Gastroesophageal sphincter (tissue), 4 donors: ENCODE measurements at regions not wholly inside any gene's neighbourhood (a gene's known extent, or its start where the extent isn't known, plus 50 kb on each side); places are given as distances from the start of the nearest gene placed in this dataset.

Experiments
- ATAC-seq: fragments of 150-250 bp; one replicate; pipeline ENCODE4 v1.9.1; 2016; ENCODE audit warnings: mild to moderate bottlenecking, moderate library complexity
- H3K27ac ChIP-seq, 4 donors: fragments of 200-600 bp; sonication (generic) in 3 of 4; 1 replicate in 3 of 4; 2 replicates in 1 of 4; pipeline ENCODE4 v1.5.1; 2016 to 2019
- H3K27me3 ChIP-seq: fragments of 200-600 bp; sonication (generic); one replicate; pipeline ENCODE4 v1.5.1; 2019
- H3K36me3 ChIP-seq, 2 donors: fragments of 200-600 bp; sonication (generic); one replicate each; pipeline ENCODE4 v1.5.1; 2019; ENCODE audit warnings: control low read depth in 1 of 2
- H3K4me1 ChIP-seq, 3 donors: fragments of 200-600 bp; sonication (generic); 1 replicate in 2 of 3; 2 replicates in 1 of 3; pipeline ENCODE4 v1.5.1; 2016 to 2019; ENCODE audit warnings: control low read depth in 2 of 3
- H3K4me3 ChIP-seq, 2 donors: fragments of 200-600 bp; sonication (generic); one replicate each; pipeline ENCODE4 v1.5.1; 2019; ENCODE audit warnings: mild to moderate bottlenecking in 1 of 2, moderate library complexity in 1 of 2
- H3K9me3 ChIP-seq, 3 donors: fragments of 200-600 bp; sonication (generic); one replicate each; pipeline ENCODE4 v1.5.1; 2017 to 2019; ENCODE audit warnings: control low read depth in 2 of 3
- EP300 ChIP-seq: sonication (generic); formaldehyde crosslinking; IDR thresholded peaks from one replicate; pipeline ENCODE4 v1.6.1; 2017; ENCODE audit warnings: antibody characterized with exemption, mild to moderate bottlenecking
- POLR2A ChIP-seq, 2 donors: fragments of 450-650 bp; IDR thresholded peaks; one replicate each; pipeline ENCODE4 v1.6.1; 2017; ENCODE audit warnings: antibody characterized with exemption in 2 of 2, mild to moderate bottlenecking in 2 of 2, moderate library complexity in 1 of 2
- POLR2AphosphoS5 ChIP-seq: sonication (generic); formaldehyde crosslinking; IDR thresholded peaks from one replicate; pipeline ENCODE4 v1.6.1; 2017; ENCODE audit warnings: antibody characterized with exemption
- WGBS, 2 donors: methylation state at CpG; one replicate each; pipeline ENCODE4 v1.1.5; 2018; ENCODE audit warnings: low coverage in 1 of 2; 5-methylcytosine and 5-hydroxymethylcytosine counted together
- TF ChIP-seq, protein P1 (sequence below), 4 experiments: fragments of 200-600 bp in 2 of 4; fragments of 450-650 bp in 2 of 4; sonication (generic) in 1 of 4; IDR thresholded peaks; one replicate each; pipeline ENCODE4 v1.5.1; 2017 to 2019; ENCODE audit warnings: antibody characterized with exemption in 4 of 4, mild to moderate bottlenecking in 2 of 4, moderate library complexity in 2 of 4

DNA sequence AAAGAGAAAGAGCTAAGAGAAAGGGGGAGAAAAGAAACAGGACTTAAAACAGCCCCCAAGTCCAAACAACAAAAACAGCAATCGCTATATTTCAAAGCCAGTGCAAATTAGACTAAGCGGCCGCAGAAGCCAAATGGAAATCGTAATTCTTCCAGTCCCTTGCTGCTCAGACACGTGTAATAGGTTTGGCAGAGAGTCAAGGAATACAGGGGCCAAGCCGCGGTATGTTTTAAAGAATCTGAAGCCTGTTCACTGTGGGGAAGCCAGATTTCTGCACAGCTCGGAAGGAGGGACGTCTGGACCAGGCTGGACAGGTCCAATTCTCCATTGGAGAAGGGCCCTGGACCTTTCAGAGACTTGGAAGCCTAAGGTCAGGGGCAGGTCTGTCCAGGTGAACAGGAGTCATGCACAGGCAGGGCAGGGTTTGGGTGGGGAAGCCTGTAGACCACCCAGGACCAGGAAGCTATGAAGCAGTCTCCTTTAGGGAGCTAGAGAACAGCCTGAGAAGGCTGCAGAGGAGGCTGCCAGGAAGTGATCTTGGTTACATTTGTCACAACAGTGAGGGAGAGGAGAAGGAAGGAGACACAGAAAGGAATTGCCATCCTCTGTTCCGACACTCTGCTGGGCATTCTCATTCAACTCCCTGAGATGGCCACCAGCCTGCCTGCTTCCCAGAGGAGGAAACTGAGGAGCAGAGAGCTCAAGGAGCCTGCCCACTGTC, 265.5 kb upstream of the ISX start:
- no peak overlapping the region for H3K27ac ChIP-seq
- H3K4me3 ChIP-seq, result no peak overlapping the region
- H3K27me3 ChIP-seq, result peaks cover 36% of the 10 kb centered on the region
- no peaks in the 10 kb centered on the region for H3K36me3 ChIP-seq
- no peaks in the 10 kb centered on the region for H3K9me3 ChIP-seq
- TF ChIP-seq, protein P1, sequence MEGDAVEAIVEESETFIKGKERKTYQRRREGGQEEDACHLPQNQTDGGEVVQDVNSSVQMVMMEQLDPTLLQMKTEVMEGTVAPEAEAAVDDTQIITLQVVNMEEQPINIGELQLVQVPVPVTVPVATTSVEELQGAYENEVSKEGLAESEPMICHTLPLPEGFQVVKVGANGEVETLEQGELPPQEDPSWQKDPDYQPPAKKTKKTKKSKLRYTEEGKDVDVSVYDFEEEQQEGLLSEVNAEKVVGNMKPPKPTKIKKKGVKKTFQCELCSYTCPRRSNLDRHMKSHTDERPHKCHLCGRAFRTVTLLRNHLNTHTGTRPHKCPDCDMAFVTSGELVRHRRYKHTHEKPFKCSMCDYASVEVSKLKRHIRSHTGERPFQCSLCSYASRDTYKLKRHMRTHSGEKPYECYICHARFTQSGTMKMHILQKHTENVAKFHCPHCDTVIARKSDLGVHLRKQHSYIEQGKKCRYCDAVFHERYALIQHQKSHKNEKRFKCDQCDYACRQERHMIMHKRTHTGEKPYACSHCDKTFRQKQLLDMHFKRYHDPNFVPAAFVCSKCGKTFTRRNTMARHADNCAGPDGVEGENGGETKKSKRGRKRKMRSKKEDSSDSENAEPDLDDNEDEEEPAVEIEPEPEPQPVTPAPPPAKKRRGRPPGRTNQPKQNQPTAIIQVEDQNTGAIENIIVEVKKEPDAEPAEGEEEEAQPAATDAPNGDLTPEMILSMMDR (IDR thresholded peaks at IDR 0.05), result no peak
- TF ChIP-seq EP300, result no peak
- no peak for TF ChIP-seq POLR2A (IDR thresholded peaks at IDR 0.05)
- TF ChIP-seq POLR2AphosphoS5, result no peak
- H3K4me1 ChIP-seq, result no peaks in the 10 kb centered on the region
- WGBS, 2 donors, result 18 to 29% methylated on average over 8 to 10 of the region's 10 CpGs
- ATAC-seq, result no peak

DNA sequence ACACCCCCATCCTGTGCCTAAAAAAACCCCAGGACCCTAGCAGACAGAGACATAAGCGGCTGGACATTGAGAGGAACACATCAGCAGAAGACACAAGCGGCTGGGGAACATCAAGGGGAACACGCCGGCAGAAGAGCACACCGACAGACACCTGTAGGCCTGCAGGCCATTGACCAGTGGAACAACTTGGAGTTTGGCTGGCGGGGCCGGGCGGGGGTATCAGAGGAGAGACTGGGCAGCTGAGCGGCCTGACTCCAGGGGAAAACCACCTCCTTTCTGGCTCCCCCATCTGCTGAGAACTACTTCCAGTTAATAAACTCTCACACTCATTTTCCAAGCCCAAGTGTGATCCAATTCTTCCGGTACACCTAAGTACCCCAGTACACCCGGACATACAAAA, 264.7 kb upstream of the ISX start:
- H3K27me3 ChIP-seq, result peaks cover 36% of the 10 kb centered on the region
- H3K36me3 ChIP-seq, result no peaks in the 10 kb centered on the region
- ATAC-seq, result no peak
- no peak overlapping the region for H3K27ac ChIP-seq
- no peaks in the 10 kb centered on the region for H3K4me1 ChIP-seq
- TF ChIP-seq POLR2AphosphoS5 (no peak), POLR2A (IDR thresholded peaks at IDR 0.05) (no peak), EP300 (no peak)
- TF ChIP-seq, protein P1 (IDR thresholded peaks at IDR 0.05), result no peak
- no peak overlapping the region for H3K4me3 ChIP-seq
- 80% methylated on average over 1 of the region's 11 CpGs; no CpG with 5 or more reads in 1 of the 2 donors for WGBS, 2 donors
- no peaks in the 10 kb centered on the region for H3K9me3 ChIP-seq

DNA sequence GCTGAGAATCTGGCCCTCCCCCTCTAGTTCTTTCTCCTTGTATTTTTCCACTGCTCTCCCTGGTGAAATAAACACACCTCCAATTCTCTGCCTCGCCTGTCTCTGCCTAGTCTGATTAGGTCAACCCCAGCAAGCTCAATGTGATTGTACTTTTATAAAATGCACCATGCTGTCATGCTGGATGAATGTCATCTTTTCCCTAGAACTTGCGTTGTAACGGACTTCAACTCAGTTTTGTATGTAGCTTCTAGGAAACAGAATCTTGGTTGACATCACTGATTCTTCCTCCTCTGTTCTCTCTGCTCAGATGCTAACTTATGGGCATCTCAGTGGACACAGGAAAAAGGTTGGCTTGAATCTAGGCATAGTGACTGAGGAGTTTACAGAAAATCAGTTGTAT, 261.9 kb upstream of the ISX start:
- ATAC-seq, result no peak
- TF ChIP-seq EP300 (no peak), POLR2A (IDR thresholded peaks at IDR 0.05) (no peak)
- TF ChIP-seq, protein P1 (IDR thresholded peaks at IDR 0.05), result no peak
- Histone ChIP-seq H3K27me3 (peaks cover 34% of the 10 kb centered on the region), H3K36me3 (no peaks in the 10 kb centered on the region), H3K4me3 (no peak overlapping the region), H3K27ac (no peak overlapping the region), H3K9me3 (no peaks in the 10 kb centered on the region), H3K4me1 (no peaks in the 10 kb centered on the region)
- 44 to 60% methylated on average over 3 of the region's 3 CpGs for WGBS, 2 donors

DNA sequence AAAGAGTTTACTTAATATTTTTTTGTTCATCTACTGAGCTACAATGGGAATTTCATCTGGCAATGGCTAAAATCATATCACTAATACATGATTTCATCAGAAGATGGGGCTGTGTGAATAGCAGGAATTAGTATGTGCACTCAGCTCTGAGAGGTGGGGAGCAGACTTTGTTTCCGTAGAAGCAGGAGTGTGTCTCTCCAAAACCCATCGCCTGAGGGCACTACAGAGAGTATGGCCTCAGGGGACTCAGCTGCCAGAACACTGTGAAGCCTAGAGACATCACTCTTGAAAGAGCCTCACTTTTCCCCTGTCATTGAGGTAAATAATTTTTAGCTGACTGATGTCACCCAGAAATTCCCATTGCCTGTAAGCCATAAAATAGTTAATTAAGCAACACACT, 261.4 kb upstream of the ISX start:
- no peak overlapping the region for H3K4me3 ChIP-seq
- no peaks in the 10 kb centered on the region for H3K36me3 ChIP-seq
- H3K27ac ChIP-seq, result no peak overlapping the region
- TF ChIP-seq POLR2A (IDR thresholded peaks at IDR 0.05) (no peak), EP300 (no peak), POLR2AphosphoS5 (no peak)
- TF ChIP-seq, protein P1 (IDR thresholded peaks at IDR 0.05), result no peak
- peaks cover 29% of the 10 kb centered on the region for H3K27me3 ChIP-seq
- no peaks in the 10 kb centered on the region for H3K4me1 ChIP-seq
- no peaks in the 10 kb centered on the region for H3K9me3 ChIP-seq
- 20 to 27% methylated on average over 1 to 2 of the region's 2 CpGs for WGBS, 2 donors
- ATAC-seq, result no peak

DNA sequence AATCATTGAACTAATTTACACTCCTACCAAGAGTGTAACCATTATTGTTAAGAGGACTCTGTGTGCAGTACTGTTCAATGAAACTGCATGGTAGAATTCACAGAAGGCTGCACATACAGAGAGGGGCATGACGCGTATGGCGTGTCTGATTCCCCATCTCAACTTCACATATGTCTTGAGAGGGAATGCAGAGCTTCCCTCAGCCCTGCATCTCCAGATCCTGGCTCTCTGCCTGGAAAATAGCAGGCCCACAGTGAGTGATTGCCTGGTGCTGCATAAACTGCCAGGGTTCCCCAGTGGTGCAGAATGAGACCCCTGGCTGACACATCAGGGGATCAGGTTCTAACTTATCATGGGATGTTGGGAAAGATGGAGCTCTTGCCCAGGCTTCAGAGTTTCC, 260.2 kb upstream of the ISX start:
- Histone ChIP-seq H3K9me3 (no peaks in the 10 kb centered on the region), H3K27ac (no peak overlapping the region), H3K27me3 (peaks cover 18% of the 10 kb centered on the region), H3K4me3 (no peak overlapping the region), H3K36me3 (no peaks in the 10 kb centered on the region), H3K4me1 (no peaks in the 10 kb centered on the region)
- ATAC-seq, result no peak
- WGBS, 2 donors, result 60 to 88% methylated on average over 2 to 3 of the region's 3 CpGs
- no peak for TF ChIP-seq POLR2A (IDR thresholded peaks at IDR 0.05)
- TF ChIP-seq POLR2AphosphoS5, result no peak
- TF ChIP-seq, protein P1 (IDR thresholded peaks at IDR 0.05), result no peak
- no peak for TF ChIP-seq EP300
